ENCODE measurements at regions not wholly inside any gene's neighbourhood (a gene's known extent, or its start where the extent isn't known, plus 50 kb on each side); places are given as distances from the start of the nearest gene placed in this dataset.

DNA sequence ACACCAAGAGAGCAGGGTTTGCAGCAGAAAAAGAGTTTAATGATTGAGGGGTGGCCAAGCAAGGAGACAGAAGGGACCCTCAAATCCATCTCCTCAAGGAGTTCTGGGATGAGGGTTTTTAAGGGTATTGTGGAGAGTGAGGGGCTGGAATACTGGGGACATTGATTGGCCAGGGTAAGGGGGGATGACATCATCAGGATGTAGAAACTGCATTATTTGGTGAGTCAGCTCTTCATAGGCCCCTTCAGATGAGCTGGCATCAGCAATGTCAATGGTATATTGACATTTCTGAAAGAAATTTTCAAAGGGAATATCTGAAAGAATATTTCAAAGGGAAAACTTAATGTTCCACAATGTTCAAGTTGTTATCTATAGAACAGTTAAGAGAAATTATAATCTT, 168.1 kb upstream of the SNX7 start:
- no peak overlapping the region for H3K23ac ChIP-seq (ENCODE audit: low read length in 2 of 2)
- no peak overlapping the region for H3K14ac ChIP-seq (ENCODE audit: low read length in 2 of 2)
- no peaks in the 10 kb centered on the region for H3K36me3 ChIP-seq (ENCODE audit: control insufficient read depth in 1 of 2, insufficient read depth in 2 of 2, low read depth in 1 of 2, low read length in 2 of 2)
- no peaks in the 10 kb centered on the region for H3K9me3 ChIP-seq (ENCODE audit: control insufficient read depth, low read length)
- H3K27ac ChIP-seq (ENCODE audit: low read length, poor library complexity, severe bottlenecking): no peak overlapping the region
- H2BK15ac ChIP-seq (ENCODE audit: low read depth, poor library complexity, severe bottlenecking): no peak overlapping the region
- DNase-seq: no peak
- H4K91ac ChIP-seq (ENCODE audit: low read length): no peak overlapping the region
- no peak overlapping the region for H2BK12ac ChIP-seq (ENCODE audit: low read length in 2 of 2)
- H3K79me1 ChIP-seq (replicated peaks; ENCODE audit: low read length, poor library complexity, severe bottlenecking): no peaks in the 10 kb centered on the region
- no peak overlapping the region for H3K9ac ChIP-seq (ENCODE audit: low read length)
- no peak overlapping the region for H2BK120ac ChIP-seq (ENCODE audit: low read depth, low read length)
- H3K18ac ChIP-seq (ENCODE audit: low read depth in 1 of 2, low read length in 2 of 2): no peak overlapping the region
- H2AK5ac ChIP-seq (ENCODE audit: low read length, severe bottlenecking): no peak overlapping the region
- no peak overlapping the region for H4K8ac ChIP-seq (ENCODE audit: low read length)
- no peaks in the 10 kb centered on the region for H3K4me1 ChIP-seq (ENCODE audit: control insufficient read depth, insufficient read depth, low read depth, low read length)
- H3K4ac ChIP-seq (ENCODE audit: low read depth in 1 of 2, low read length in 2 of 2): no peak overlapping the region
- no peak overlapping the region for H2BK5ac ChIP-seq (ENCODE audit: low read depth, low read length, poor library complexity, severe bottlenecking)
- no peak overlapping the region for H2AFZ ChIP-seq (ENCODE audit: low read depth, low read length)
- no peak overlapping the region for H3K4me2 ChIP-seq (ENCODE audit: low read length, poor library complexity, severe bottlenecking)
- H3K4me3 ChIP-seq (ENCODE audit: insufficient read depth in 1 of 2, low read depth in 1 of 2, low read length in 2 of 2): no peak overlapping the region
- no peaks in the 10 kb centered on the region for H3K27me3 ChIP-seq (ENCODE audit: control insufficient read depth in 1 of 2, insufficient read depth in 1 of 2, low read length in 2 of 2)

DNA sequence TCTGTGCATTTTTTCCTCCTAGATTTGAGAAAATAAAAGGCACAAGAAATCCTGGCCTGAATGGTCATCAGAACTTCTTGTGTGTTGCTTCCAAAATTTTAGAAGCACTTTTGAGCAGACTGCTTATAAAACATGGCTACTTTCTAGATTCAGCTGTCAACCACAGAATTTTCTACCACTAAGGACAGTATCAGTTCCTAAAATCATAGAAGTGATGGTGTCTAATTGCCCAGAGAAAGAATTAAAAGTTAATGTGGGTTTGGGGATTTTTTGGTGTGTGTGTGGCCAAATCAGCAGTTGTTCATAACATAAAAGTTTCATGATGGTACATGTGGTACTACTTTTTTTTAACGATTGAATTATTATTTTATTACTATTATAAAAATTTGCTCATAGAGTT, 171.4 kb upstream of the SNX7 start:
- Histone ChIP-seq H2BK120ac (ENCODE audit: low read depth, low read length) (no peak overlapping the region), H3K4ac (ENCODE audit: low read depth in 1 of 2, low read length in 2 of 2) (no peak overlapping the region), H3K9me3 (ENCODE audit: control insufficient read depth, low read length) (no peaks in the 10 kb centered on the region), H2BK15ac (ENCODE audit: low read depth, poor library complexity, severe bottlenecking) (no peak overlapping the region), H2AFZ (ENCODE audit: low read depth, low read length) (no peak overlapping the region), H3K9ac (ENCODE audit: low read length) (no peak overlapping the region), H4K8ac (ENCODE audit: low read length) (no peak overlapping the region), H4K91ac (ENCODE audit: low read length) (no peak overlapping the region), H2BK5ac (ENCODE audit: low read depth, low read length, poor library complexity, severe bottlenecking) (no peak overlapping the region), H3K23ac (ENCODE audit: low read length in 2 of 2) (no peak overlapping the region), H3K79me1 (replicated peaks; ENCODE audit: low read length, poor library complexity, severe bottlenecking) (no peaks in the 10 kb centered on the region), H3K36me3 (ENCODE audit: control insufficient read depth in 1 of 2, insufficient read depth in 2 of 2, low read depth in 1 of 2, low read length in 2 of 2) (no peaks in the 10 kb centered on the region), H3K4me1 (ENCODE audit: control insufficient read depth, insufficient read depth, low read depth, low read length) (no peaks in the 10 kb centered on the region), H3K18ac (ENCODE audit: low read depth in 1 of 2, low read length in 2 of 2) (no peak overlapping the region), H3K27me3 (ENCODE audit: control insufficient read depth in 1 of 2, insufficient read depth in 1 of 2, low read length in 2 of 2) (no peaks in the 10 kb centered on the region), H3K4me3 (ENCODE audit: insufficient read depth in 1 of 2, low read depth in 1 of 2, low read length in 2 of 2) (no peak overlapping the region), H3K14ac (ENCODE audit: low read length in 2 of 2) (no peak overlapping the region), H2BK12ac (ENCODE audit: low read length in 2 of 2) (no peak overlapping the region), H3K27ac (ENCODE audit: low read length, poor library complexity, severe bottlenecking) (no peak overlapping the region), H3K4me2 (ENCODE audit: low read length, poor library complexity, severe bottlenecking) (no peak overlapping the region), H2AK5ac (ENCODE audit: low read length, severe bottlenecking) (no peak overlapping the region)
- no CpG with 5 or more reads among the region's 1 CpG for WGBS
- no peak for DNase-seq

DNA sequence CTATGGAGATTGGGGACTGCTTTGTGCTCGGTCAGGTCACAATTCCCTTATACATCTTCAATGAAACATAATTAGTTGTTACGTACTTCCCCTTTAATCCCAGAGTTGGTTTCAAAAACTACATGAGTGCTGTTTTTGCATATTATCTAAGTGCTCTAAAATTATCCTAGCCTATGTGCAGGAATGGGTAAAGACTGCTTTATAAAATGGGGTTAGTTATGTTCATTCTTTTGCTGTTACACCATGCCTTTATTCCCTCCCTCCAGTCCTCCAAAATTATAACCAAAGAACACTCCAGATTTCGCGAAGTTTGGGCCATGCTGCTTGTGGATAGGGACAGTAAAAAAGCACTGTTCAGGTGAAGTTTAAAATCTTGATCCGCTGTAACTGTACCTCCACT, 173.9 kb upstream of the SNX7 start:
- Histone ChIP-seq H2BK15ac (ENCODE audit: low read depth, poor library complexity, severe bottlenecking) (no peak overlapping the region), H3K14ac (ENCODE audit: low read length in 2 of 2) (no peak overlapping the region), H2AK5ac (ENCODE audit: low read length, severe bottlenecking) (no peak overlapping the region), H4K91ac (ENCODE audit: low read length) (no peak overlapping the region), H3K79me1 (replicated peaks; ENCODE audit: low read length, poor library complexity, severe bottlenecking) (no peaks in the 10 kb centered on the region), H2BK5ac (ENCODE audit: low read depth, low read length, poor library complexity, severe bottlenecking) (no peak overlapping the region), H3K23ac (ENCODE audit: low read length in 2 of 2) (no peak overlapping the region), H2AFZ (ENCODE audit: low read depth, low read length) (no peak overlapping the region), H3K4me3 (ENCODE audit: insufficient read depth in 1 of 2, low read depth in 1 of 2, low read length in 2 of 2) (no peak overlapping the region), H3K27ac (ENCODE audit: low read length, poor library complexity, severe bottlenecking) (no peak overlapping the region), H3K9me3 (ENCODE audit: control insufficient read depth, low read length) (no peaks in the 10 kb centered on the region), H2BK12ac (ENCODE audit: low read length in 2 of 2) (no peak overlapping the region), H3K4ac (ENCODE audit: low read depth in 1 of 2, low read length in 2 of 2) (no peak overlapping the region), H2BK120ac (ENCODE audit: low read depth, low read length) (no peak overlapping the region), H3K4me2 (ENCODE audit: low read length, poor library complexity, severe bottlenecking) (no peak overlapping the region), H3K18ac (ENCODE audit: low read depth in 1 of 2, low read length in 2 of 2) (no peak overlapping the region), H3K36me3 (ENCODE audit: control insufficient read depth in 1 of 2, insufficient read depth in 2 of 2, low read depth in 1 of 2, low read length in 2 of 2) (no peaks in the 10 kb centered on the region), H4K8ac (ENCODE audit: low read length) (no peak overlapping the region), H3K27me3 (ENCODE audit: control insufficient read depth in 1 of 2, insufficient read depth in 1 of 2, low read length in 2 of 2) (no peaks in the 10 kb centered on the region), H3K4me1 (ENCODE audit: control insufficient read depth, insufficient read depth, low read depth, low read length) (no peaks in the 10 kb centered on the region), H3K9ac (ENCODE audit: low read length) (no peak overlapping the region)
- 100% methylated on average over 3 of the region's 5 CpGs for WGBS
- no peak for DNase-seq

DNA sequence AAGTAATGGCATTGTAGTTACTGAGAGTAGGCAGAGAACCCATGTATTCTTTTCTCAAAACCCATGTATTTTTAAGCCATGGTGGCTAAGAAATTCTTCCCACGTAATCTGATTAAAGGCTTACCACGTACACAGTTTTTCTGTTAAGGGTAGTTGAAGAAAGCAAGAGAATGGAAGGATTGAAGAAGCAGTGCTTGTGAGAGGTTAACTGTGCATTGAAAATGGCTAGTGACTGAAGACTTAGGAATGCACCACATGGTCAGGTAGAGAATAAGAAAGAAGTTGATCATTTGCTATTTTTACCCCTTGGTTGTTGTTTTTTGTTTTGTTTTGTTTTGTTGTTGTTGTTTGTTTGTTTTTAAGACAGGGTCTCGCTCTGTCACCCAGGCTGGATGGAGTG, 178.9 kb upstream of the SNX7 start:
- Histone ChIP-seq H3K9ac (ENCODE audit: low read length) (no peak overlapping the region), H3K14ac (ENCODE audit: low read length in 2 of 2) (no peak overlapping the region), H2AFZ (ENCODE audit: low read depth, low read length) (no peak overlapping the region), H2BK5ac (ENCODE audit: low read depth, low read length, poor library complexity, severe bottlenecking) (no peak overlapping the region), H3K27ac (ENCODE audit: low read length, poor library complexity, severe bottlenecking) (no peak overlapping the region), H2BK12ac (ENCODE audit: low read length in 2 of 2) (no peak overlapping the region), H3K23ac (ENCODE audit: low read length in 2 of 2) (no peak overlapping the region), H3K4me1 (ENCODE audit: control insufficient read depth, insufficient read depth, low read depth, low read length) (no peaks in the 10 kb centered on the region), H2BK15ac (ENCODE audit: low read depth, poor library complexity, severe bottlenecking) (no peak overlapping the region), H4K8ac (ENCODE audit: low read length) (no peak overlapping the region), H4K91ac (ENCODE audit: low read length) (no peak overlapping the region), H3K27me3 (ENCODE audit: control insufficient read depth in 1 of 2, insufficient read depth in 1 of 2, low read length in 2 of 2) (no peaks in the 10 kb centered on the region), H3K36me3 (ENCODE audit: control insufficient read depth in 1 of 2, insufficient read depth in 2 of 2, low read depth in 1 of 2, low read length in 2 of 2) (no peaks in the 10 kb centered on the region), H3K79me1 (replicated peaks; ENCODE audit: low read length, poor library complexity, severe bottlenecking) (no peaks in the 10 kb centered on the region), H3K18ac (ENCODE audit: low read depth in 1 of 2, low read length in 2 of 2) (no peak overlapping the region), H3K4me2 (ENCODE audit: low read length, poor library complexity, severe bottlenecking) (no peak overlapping the region), H2AK5ac (ENCODE audit: low read length, severe bottlenecking) (no peak overlapping the region), H3K9me3 (ENCODE audit: control insufficient read depth, low read length) (no peaks in the 10 kb centered on the region), H2BK120ac (ENCODE audit: low read depth, low read length) (no peak overlapping the region), H3K4ac (ENCODE audit: low read depth in 1 of 2, low read length in 2 of 2) (no peak overlapping the region), H3K4me3 (ENCODE audit: insufficient read depth in 1 of 2, low read depth in 1 of 2, low read length in 2 of 2) (no peak overlapping the region)
- WGBS: 92% methylated on average over 3 of the region's 3 CpGs
- DNase-seq: no peak

All from mesenchymal stem cell (in vitro differentiated cells and primary cell).